ENCODE measurements at regions not wholly inside any gene's neighbourhood (a gene's known extent, or its start where the extent isn't known, plus 50 kb on each side); places are given as distances from the start of the nearest gene placed in this dataset.

DNA sequence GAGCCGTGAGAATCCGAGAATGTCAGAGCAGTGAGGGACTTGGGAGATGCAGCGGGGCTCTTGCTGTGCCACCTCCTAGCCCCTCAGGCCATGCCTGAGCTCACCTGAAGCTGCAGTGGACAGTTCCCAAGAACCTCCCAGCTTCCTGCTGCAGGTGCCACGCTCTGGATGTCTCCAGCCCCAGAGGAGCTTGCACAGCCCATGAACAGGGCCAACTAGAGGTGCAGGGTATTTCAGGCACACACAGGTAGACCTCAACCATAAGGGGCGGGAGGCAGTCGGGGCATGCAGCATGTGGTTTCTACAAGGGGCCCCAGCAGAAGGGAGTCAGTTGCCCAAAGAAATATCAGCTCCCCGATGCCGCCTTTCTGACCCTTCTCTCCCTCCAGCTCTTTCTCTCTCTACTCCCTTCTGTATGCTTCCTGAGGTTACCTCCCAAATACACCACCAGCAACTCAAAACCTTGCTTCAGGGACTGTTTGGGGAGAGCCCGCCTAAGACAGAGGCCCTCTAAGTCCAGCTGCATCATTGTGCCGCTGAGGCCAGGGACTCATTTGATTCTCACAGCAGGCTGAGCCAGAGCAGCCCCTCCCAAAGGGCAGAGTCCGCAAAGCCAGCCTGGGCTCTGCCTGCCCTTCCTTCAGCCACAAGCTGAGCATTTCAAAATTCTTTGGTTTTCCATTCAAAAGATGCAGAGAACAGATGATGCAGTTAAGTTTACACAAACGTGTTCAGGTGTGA lies 209.8 kb downstream of the MATN1 start:
- H3K4me1 ChIP-seq (ENCODE audit: insufficient read depth): no peaks in the 10 kb centered on the region
- DNase-seq: peak in 1 of 5 donors; percentile 4
- no peaks in the 10 kb centered on the region for H3K36me3 ChIP-seq
- H3K27me3 ChIP-seq: no peaks in the 10 kb centered on the region
- intact Hi-C loops (cut with DNase I): no loop called here
- no peak overlapping the region for H3K27ac ChIP-seq
- no peak for TF ChIP-seq POLR2A (IDR thresholded peaks at IDR 0.05)
- no peak for TF ChIP-seq EP300 (IDR thresholded peaks at IDR 0.05)
- no peak for TF ChIP-seq CTCF (IDR thresholded peaks at IDR 0.05)
- H3K4me3 ChIP-seq: no peak overlapping the region
- WGBS, 3 donors: 63 to 72% (median 64%) methylated on average over 12 of the region's 12 CpGs
- H3K9me3 ChIP-seq: no peaks in the 10 kb centered on the region

DNA sequence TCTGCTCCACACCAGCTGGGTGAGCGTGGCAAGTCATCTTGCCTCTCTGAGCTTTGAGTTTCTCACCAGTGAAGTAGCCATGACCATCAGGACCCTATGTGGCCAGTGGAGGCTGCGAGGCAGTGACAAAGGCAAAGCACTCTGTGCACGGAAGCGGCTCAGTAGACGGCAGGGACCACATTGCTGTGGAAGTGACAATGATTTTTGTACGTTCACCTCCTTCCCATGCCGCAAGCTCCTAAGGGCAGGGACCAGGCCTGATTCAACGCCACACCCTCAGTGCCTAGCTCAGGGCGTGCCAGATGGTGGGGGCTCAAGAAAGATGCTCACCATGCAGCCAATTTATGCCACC lies 210.5 kb downstream of the MATN1 start:
- no peaks in the 10 kb centered on the region for H3K36me3 ChIP-seq
- no peaks in the 10 kb centered on the region for H3K9me3 ChIP-seq
- DNase-seq: no peak
- TF ChIP-seq EP300 (IDR thresholded peaks at IDR 0.05) (no peak), CTCF (IDR thresholded peaks at IDR 0.05) (no peak), POLR2A (IDR thresholded peaks at IDR 0.05) (no peak)
- no peaks in the 10 kb centered on the region for H3K4me1 ChIP-seq (ENCODE audit: insufficient read depth)
- H3K4me3 ChIP-seq: no peak overlapping the region
- no peak overlapping the region for H3K27ac ChIP-seq
- H3K27me3 ChIP-seq: no peaks in the 10 kb centered on the region
- intact Hi-C loops (cut with DNase I): no loop called here
- 88 to 93% (median 92%) methylated on average over 8 to 9 of the region's 9 CpGs for WGBS, 3 donors

DNA sequence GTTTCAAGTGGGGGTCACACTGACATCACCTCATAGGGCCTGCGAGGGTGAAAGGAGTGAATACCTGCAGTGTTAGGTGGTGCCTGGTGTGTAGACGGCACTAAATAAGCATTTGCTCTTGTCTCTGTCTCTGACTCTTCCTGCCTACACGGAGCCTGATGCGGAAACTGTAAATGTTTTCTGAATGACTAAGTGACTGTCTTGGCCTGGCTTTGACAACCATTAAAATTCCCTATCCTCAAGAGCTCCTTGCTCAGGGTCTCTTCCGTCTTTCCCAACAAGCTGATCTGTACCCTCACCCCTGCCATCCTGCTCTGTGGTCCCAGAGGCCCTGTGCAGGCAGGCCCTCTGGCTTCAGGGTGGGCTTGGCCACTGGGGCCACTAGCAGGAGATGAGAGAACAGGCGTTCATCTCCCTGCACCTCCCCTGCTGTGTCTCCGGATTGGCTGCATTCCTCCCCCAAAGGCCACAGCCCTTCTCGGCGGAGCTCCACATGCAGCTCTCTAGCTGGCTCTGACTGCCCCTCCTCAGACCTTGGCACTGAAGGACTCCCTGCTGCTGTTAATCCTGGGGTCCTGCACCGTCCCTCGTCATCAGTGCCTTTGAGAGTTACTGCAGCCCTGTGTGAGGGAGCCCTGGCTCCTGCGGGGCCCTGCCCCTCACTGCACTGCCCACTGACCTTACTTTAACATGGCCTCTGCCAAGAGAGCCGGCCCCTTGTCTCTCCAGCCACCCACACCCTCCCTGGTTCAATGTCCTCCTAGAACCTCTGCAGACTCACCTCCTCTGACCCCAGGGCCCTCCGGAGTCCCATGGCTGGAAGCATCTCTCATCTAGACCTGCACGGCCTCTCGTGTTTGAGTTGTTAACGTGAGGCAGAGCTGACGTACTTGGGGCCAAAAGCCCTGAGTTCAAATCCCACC lies 211.1 kb downstream of the MATN1 start:
- intact Hi-C loops (cut with DNase I): no loop called here
- Histone ChIP-seq H3K4me1 (ENCODE audit: insufficient read depth) (no peaks in the 10 kb centered on the region), H3K9me3 (no peaks in the 10 kb centered on the region), H3K36me3 (no peaks in the 10 kb centered on the region), H3K4me3 (no peak overlapping the region), H3K27ac (no peak overlapping the region), H3K27me3 (no peaks in the 10 kb centered on the region)
- DNase-seq: no peak
- WGBS, 3 donors: 51 to 61% (median 55%) methylated on average over 18 of the region's 18 CpGs
- TF ChIP-seq CTCF (IDR thresholded peaks at IDR 0.05) (no peak), EP300 (IDR thresholded peaks at IDR 0.05) (no peak), POLR2A (IDR thresholded peaks at IDR 0.05) (no peak)

DNA sequence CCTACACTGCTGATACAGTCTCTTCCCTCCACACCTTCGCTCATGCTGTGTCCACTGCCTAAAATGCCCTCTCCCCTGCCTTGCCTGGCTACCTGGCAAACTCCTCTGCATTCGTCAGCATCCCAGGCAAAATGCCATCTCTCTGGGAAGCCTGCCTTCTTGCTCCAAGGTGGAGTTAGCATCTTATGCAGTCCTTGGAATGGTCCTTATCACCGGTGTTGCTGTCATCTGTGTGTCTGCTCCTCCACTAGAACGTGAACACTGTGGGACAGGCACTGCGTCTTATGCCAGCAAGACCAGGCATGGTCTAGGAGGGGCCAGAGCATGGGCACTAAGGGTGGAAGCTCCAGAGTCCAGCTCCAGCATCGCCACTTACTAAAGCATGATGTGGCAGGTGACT lies 211.8 kb downstream of the MATN1 start:
- intact Hi-C loops (cut with DNase I): no loop called here
- Histone ChIP-seq H3K36me3 (no peaks in the 10 kb centered on the region), H3K9me3 (no peaks in the 10 kb centered on the region), H3K4me1 (ENCODE audit: insufficient read depth) (no peaks in the 10 kb centered on the region), H3K4me3 (no peak overlapping the region), H3K27me3 (no peaks in the 10 kb centered on the region), H3K27ac (no peak overlapping the region)
- TF ChIP-seq EP300 (IDR thresholded peaks at IDR 0.05): no peak
- TF ChIP-seq POLR2A (IDR thresholded peaks at IDR 0.05): no peak
- TF ChIP-seq CTCF (IDR thresholded peaks at IDR 0.05): no peak
- no peak for DNase-seq
- WGBS, 3 donors: 71 to 76% (median 75%) methylated on average over 6 of the region's 6 CpGs

Measured in ovary (tissue), 7 donors.